ENCODE measurements at regions not wholly inside any gene's neighbourhood (a gene's known extent, or its start where the extent isn't known, plus 50 kb on each side); places are given as distances from the start of the nearest gene placed in this dataset.

GRCh38 chr10:78250313-78251015 is 216.8 kb downstream of the RPS24 start:
- no peak for FAIRE-seq

- no peak for FAIRE-seq
These were observed 217.3 kb downstream of the RPS24 start for GRCh38 chr10:78251016-78251385.

- no peak for FAIRE-seq
These were observed 218.6 kb downstream of the RPS24 start for GRCh38 chr10:78252286-78252685.

- FAIRE-seq: no peak
These were observed 219.6 kb downstream of the RPS24 start for GRCh38 chr10:78253063-78253853.

- FAIRE-seq: no peak
These were observed 220.3 kb downstream of the RPS24 start for GRCh38 chr10:78254013-78254412.

- no peak for FAIRE-seq
These were observed 221.6 kb downstream of the RPS24 start for GRCh38 chr10:78255214-78255613.

- no peak for FAIRE-seq
These were observed 222.4 kb downstream of the RPS24 start for GRCh38 chr10:78255796-78256638.

GRCh38 chr10:78258323-78259030 is 224.8 kb downstream of the RPS24 start:
- FAIRE-seq: no peak

- FAIRE-seq: no peak
These were observed 225.7 kb downstream of the RPS24 start for GRCh38 chr10:78259391-78259790.

- FAIRE-seq: no peak
These were observed 226.5 kb downstream of the RPS24 start for GRCh38 chr10:78260141-78260540.

GRCh38 chr10:78260680-78261079 is 227.0 kb downstream of the RPS24 start:
- FAIRE-seq: no peak

GRCh38 chr10:78261291-78261690 is 227.6 kb downstream of the RPS24 start:
- no peak for FAIRE-seq

GRCh38 chr10:78262860-78263259 is 229.2 kb downstream of the RPS24 start:
- FAIRE-seq: no peak

GRCh38 chr10:78263521-78263988 is 229.9 kb downstream of the RPS24 start:
- no peak for FAIRE-seq

GRCh38 chr10:78264361-78264760 is 230.7 kb downstream of the RPS24 start:
- no peak for FAIRE-seq

GRCh38 chr10:78266741-78267469 is 233.2 kb downstream of the RPS24 start:
- no peak for FAIRE-seq

GRCh38 chr10:78267598-78267997 is 233.9 kb downstream of the RPS24 start:
- no peak for FAIRE-seq

GRCh38 chr10:78269060-78269459 is 235.4 kb downstream of the RPS24 start:
- FAIRE-seq: no peak

GRCh38 chr10:78272329-78272728 is 238.7 kb downstream of the RPS24 start:
- no peak for FAIRE-seq

- FAIRE-seq: no peak
These were observed 240.8 kb downstream of the RPS24 start for GRCh38 chr10:78274491-78274890.

GRCh38 chr10:78276139-78276538 is 242.5 kb downstream of the RPS24 start:
- no peak for FAIRE-seq
